Right kidney (tissue), 1 donor: ENCODE measurements at regions not wholly inside any gene's neighbourhood (a gene's known extent, or its start where the extent isn't known, plus 50 kb on each side); places are given as distances from the start of the nearest gene placed in this dataset.
"Not testable (repeated sequence)": the region's sequence is repeated elsewhere in the genome, so short reads cannot be mapped to it uniquely, and the experiment has no call there.

Experiments
- DNase-seq: peaks from one replicate; pipeline ENCODE4 v3.0.0-alpha.2; 2016

- DNase-seq: no peak
Measured at GRCh38 chr2:234861841-234862735, 89.7 kb upstream of the SH3BP4 start.

- not testable (repeated sequence) for DNase-seq
Measured at GRCh38 chr2:234859330-234859872, 92.4 kb upstream of the SH3BP4 start.

- no peak for DNase-seq
Measured at GRCh38 chr2:234858790-234859329, 93.0 kb upstream of the SH3BP4 start.

GRCh38 chr2:234858145-234858544, 93.7 kb upstream of the SH3BP4 start:
- DNase-seq: no peak

- DNase-seq: no peak
Measured at GRCh38 chr2:234853729-234854128, 98.1 kb upstream of the SH3BP4 start.

GRCh38 chr2:234852941-234853340, 98.9 kb upstream of the SH3BP4 start:
- DNase-seq: no peak

GRCh38 chr2:234852035-234852434, 99.8 kb upstream of the SH3BP4 start:
- no peak for DNase-seq

- no peak for DNase-seq
Measured at GRCh38 chr2:234851451-234851850, 100.4 kb upstream of the SH3BP4 start.

GRCh38 chr2:234850818-234851217, 101.0 kb upstream of the SH3BP4 start:
- no peak for DNase-seq

- DNase-seq: no peak
Measured at GRCh38 chr2:234849678-234850077, 102.1 kb upstream of the SH3BP4 start.

GRCh38 chr2:234848578-234848977, 103.2 kb upstream of the SH3BP4 start:
- no peak for DNase-seq

- no peak for DNase-seq
Measured at GRCh38 chr2:234847639-234848038, 104.2 kb upstream of the SH3BP4 start.

- no peak for DNase-seq
Measured at GRCh38 chr2:234847364-234847635, 104.5 kb upstream of the SH3BP4 start.

GRCh38 chr2:234846599-234847363, 105.0 kb upstream of the SH3BP4 start:
- DNase-seq: no peak

GRCh38 chr2:234845602-234846590, 105.9 kb upstream of the SH3BP4 start:
- no peak for DNase-seq

GRCh38 chr2:234843411-234843810, 108.4 kb upstream of the SH3BP4 start:
- DNase-seq: no peak

- no peak for DNase-seq
Measured at GRCh38 chr2:234842753-234843152, 109.1 kb upstream of the SH3BP4 start.

- no peak for DNase-seq
Measured at GRCh38 chr2:234841321-234842015, 110.3 kb upstream of the SH3BP4 start.

GRCh38 chr2:234840336-234840735, 111.5 kb upstream of the SH3BP4 start:
- peak; percentile 61 for DNase-seq

- DNase-seq: no peak
Measured at GRCh38 chr2:234839285-234839684, 112.5 kb upstream of the SH3BP4 start.

- no peak for DNase-seq
Measured at GRCh38 chr2:234836271-234836670, 115.5 kb upstream of the SH3BP4 start.
